GM04503 (cell line): ENCODE measurements at regions not wholly inside any gene's neighbourhood (a gene's known extent, or its start where the extent isn't known, plus 50 kb on each side); places are given as distances from the start of the nearest gene placed in this dataset.
"Not testable (repeated sequence)": the region's sequence is repeated elsewhere in the genome, so short reads cannot be mapped to it uniquely, and the experiment has no call there.

Experiments
- DNase-seq: peaks from one replicate; pipeline ENCODE4 v3.0.0-alpha.2; 2012; ENCODE audit warnings: low read depth

GRCh38 chr11:134944131-134944530 is 532.1 kb upstream of the B3GAT1 start:
- no peak for DNase-seq

DNA sequence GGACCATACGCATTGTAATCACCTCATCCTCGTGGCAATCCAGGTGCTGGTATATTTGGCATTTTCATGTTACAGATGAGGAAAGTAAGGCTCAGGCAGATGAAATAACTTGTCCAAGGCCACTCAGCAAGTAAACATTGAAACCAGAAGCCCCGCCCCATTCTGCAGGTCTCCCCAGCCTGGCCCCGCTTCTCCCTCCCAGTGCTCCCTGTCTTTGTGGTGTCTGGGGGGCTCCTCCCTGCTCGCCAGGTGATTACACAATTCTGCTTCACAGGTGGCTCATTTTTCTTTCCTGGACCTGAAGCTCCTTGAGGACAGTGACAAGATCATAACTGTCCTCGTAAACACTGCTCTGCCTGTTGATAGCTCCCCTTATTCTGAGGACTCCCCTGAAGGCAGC is 531.5 kb upstream of the B3GAT1 start:
- DNase-seq, result no peak

DNA sequence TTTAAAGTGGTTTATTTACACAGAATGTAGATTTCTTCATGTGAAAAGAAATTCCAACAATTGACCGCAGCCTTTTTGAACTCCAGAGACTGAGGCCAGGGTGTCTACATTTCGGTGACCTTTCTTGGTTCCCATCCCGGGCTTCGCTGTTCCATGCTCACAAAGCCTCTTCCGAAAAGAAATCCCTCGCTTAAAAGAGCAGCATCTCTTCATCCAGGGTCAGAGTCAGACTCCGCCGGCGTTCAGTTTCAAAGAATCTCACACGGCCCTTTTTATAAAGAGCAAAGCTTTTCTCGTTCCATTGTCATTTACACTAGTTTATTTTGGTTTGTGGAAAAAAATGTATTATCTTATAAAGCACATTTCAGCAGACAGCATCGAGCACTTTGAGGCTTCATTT is 530.6 kb upstream of the B3GAT1 start:
- DNase-seq, result no peak

DNA sequence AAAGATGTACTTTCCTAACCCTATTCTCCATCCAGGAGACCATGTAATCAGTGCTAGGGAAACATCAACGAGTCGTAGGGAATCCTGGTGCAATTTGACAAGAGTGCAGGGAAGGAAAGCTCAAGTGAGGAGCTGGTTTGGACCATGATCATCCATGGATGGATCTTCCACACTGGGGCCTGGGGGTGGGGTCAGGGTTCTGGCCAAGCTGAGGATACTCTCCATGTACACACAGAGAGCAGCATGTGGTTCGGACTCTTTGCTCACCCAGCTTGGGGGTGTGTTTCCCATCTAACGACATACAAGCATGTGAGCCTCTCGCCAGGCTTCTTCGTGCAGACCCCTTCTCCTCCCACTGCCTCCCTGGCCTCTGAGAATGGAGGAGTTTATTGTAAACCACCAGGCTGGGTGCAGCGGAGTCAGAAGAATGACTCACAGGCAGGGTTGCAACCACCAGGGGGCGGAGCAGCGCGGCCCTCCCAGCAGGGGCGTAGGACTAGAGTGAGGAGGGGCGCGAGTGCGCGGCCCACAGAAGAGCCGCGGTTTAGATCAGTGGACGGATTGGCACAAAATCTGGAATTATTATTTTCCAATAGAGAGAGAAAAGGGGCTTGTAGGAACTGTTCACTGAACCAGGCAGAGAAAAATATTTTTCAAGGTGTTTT is 530.0 kb upstream of the B3GAT1 start:
- DNase-seq, result not testable (repeated sequence)

- DNase-seq, result no peak
These were observed 529.3 kb upstream of the B3GAT1 start for GRCh38 chr11:134941326-134941725.

- DNase-seq, result no peak
These were observed 528.5 kb upstream of the B3GAT1 start for GRCh38 chr11:134940441-134941126.

- no peak for DNase-seq
These were observed 527.9 kb upstream of the B3GAT1 start for GRCh38 chr11:134939905-134940304.

DNA sequence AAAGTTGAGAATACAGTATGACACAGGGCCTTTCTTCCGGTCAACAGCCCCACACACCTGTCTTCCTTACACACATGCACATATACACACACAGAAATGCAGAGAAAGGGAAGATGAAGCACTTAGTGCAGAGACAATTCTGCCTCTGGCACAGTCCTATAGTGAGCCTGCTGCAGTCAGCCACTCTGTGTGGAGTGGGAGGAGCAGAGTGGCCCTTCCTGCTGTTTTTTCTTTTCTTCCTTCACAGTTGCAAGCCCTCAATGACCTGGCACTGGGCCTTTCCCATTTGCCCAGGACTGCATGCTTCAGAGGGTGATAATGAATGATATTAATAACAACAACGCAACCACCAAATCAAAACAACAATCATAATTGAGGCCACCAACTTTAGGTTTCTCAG is 527.0 kb upstream of the B3GAT1 start:
- no peak for DNase-seq

GRCh38 chr11:134938212-134938611 is 526.2 kb upstream of the B3GAT1 start:
- DNase-seq, result no peak

GRCh38 chr11:134937193-134937592 is 525.2 kb upstream of the B3GAT1 start:
- DNase-seq, result not testable (repeated sequence)

DNA sequence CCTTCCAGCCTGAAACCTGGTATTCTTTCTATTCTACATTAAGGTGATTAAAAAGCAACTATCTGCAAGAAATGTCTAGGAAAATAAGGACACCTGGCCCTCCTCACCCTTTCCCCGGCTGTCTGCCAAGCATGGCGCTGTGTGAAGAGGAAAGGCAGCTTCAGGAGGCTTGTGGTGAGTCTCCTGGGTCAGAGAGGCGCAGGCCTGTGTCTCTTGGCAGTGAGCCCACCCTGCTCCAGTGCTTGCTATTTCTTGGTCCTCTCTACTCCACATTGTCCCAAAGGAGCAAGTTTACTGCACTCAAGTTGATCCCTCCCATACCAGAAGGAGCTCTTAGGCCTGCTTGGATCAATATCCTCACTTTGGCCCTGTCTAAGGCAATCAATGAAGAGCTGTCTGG is 520.7 kb upstream of the B3GAT1 start:
- DNase-seq, result no peak

DNA sequence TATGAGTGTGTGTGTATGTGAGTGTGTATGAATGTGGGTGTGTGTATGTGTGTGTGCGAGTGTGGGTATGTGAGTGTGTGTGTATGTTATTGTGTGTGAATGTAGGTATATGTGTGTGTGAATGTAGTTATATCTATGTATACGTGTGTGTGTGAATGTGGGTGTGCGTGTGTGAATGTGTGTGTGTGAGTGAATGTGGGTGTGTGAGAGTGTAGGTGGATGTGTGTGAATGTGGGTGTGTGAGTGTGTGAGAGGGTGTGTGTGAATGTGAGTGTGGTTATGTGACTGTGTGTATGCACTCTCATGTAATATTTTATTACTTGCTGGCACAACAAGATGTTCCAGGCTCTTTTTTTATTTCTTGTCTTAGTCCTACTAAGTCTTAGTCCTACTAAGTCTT is 513.4 kb upstream of the B3GAT1 start:
- no peak for DNase-seq

GRCh38 chr11:134923441-134923840 is 511.4 kb upstream of the B3GAT1 start:
- no peak for DNase-seq

- no peak for DNase-seq
These were observed 509.9 kb upstream of the B3GAT1 start for GRCh38 chr11:134921938-134922337.

GRCh38 chr11:134920851-134921608 is 509.0 kb upstream of the B3GAT1 start:
- no peak for DNase-seq

- DNase-seq, result no peak
These were observed 504.6 kb upstream of the B3GAT1 start for GRCh38 chr11:134916421-134917213.

GRCh38 chr11:134915881-134916280 is 503.8 kb upstream of the B3GAT1 start:
- no peak for DNase-seq

DNA sequence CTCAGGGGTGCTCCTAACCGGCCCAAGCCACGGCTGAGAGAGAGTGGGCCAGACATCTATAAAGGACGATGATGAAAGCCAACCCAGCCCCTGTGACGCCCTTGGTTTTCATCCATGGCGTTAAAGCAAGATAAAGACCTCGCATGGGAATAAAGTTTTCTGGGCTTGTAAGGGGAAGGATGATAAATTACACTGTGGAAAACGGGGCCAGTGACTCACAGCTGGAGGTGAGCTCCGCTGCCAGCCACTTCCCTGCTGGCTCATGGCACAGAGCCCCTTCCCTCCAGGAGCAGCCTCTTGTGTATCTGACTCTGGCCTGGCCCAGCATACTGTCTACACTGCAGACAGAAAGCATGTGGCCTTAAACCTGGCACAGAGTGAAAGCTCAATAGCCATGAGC is 503.2 kb upstream of the B3GAT1 start:
- DNase-seq, result no peak

- DNase-seq, result no peak
These were observed 502.1 kb upstream of the B3GAT1 start for GRCh38 chr11:134913999-134914590.

DNA sequence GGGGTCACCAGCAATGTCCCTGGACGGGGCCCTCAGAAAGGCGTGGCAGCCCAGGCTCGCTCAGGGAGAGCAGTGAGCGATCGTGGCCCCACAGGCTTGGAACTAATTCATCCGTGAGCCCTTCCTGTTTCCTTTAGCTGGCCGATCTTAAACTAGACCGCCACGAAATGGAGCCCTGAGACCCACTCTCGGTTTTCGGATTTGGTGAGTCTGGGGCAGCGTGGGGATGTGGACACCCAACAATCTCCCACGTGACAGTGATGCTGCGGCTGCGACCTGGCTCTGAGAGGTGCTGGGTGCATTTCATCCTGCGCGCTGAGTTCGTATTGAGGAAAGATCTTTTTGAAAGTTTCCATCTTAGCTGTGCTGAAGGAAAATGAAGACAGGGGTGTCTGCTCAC is 501.3 kb upstream of the B3GAT1 start:
- DNase-seq, result no peak

DNA sequence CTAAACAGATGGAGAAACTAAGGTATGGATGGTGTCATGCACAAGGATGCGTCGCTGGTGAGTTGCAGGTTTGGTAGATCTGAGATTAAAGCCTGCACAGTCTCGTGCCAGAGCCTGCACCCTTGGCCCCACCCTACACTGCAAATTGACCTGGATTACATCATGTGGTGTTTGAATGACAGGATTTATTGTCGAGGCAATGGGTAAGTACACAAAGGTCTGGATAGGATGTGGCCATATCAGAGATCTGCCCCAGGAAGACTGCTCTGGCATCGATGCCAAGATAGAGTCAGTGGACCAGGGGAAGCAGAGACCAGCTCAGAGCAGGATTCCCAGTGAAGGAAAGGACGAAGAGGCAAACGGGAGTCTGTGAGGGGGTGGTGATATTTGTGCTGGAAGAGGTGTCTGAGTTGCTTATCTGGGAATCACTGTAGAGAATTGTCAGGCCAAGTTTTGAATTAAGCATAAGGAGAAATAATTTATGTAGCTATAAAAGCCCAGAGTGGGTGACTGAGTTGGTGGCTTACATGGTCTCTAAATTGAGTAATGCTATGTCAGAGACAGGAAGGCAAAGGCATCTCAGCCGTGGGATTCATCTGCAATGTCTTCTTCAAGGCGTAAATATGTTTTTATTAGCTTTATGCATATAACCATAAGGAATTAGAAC is 499.6 kb upstream of the B3GAT1 start:
- no peak for DNase-seq
